IMR-90 (cell line): ENCODE measurements at regions not wholly inside any gene's neighbourhood (a gene's known extent, or its start where the extent isn't known, plus 50 kb on each side); places are given as distances from the start of the nearest gene placed in this dataset.

Experiments used
- ATAC-seq: fragments of 200-7000 bp; cut with Tn5 transposase; 2 replicates; pipeline ENCODE4 v1.9.1; 2020; ENCODE audit warnings: low read depth, mild to moderate bottlenecking, moderate library complexity
- BruUV-seq: library from RNA; stranded (reverse); fragments of 400-500 nt; replicated peaks from 2 replicates; lab custom pipeline; 2021; lab: Mats Ljungman, UMichigan
- CTCF ChIA-PET: fragments of 300-600 bp; formaldehyde crosslinking; extraction: SDS; loops from one replicate; lab custom pipeline; 2021; ENCODE audit warnings: antibody characterized with exemption; lab: Yijun Ruan, JAX
- POLR2A ChIA-PET: fragments of 300-600 bp; sonication (Branson Sonifier 250); formaldehyde crosslinking; loops from one replicate; lab custom pipeline; 2022; ENCODE audit warnings: antibody characterized with exemption; ENCODE audit not compliant: unreplicated experiment; lab: Charles Lee
- DNase-seq: peaks from one replicate; pipeline ENCODE4 v3.0.0; 2013
- H2AFZ ChIP-seq: replicated peaks from 2 replicates; pipeline ENCODE3; 2013; ENCODE audit warnings: low read length, mild to moderate bottlenecking; ENCODE audit not compliant: poor library complexity
- H2AK5ac ChIP-seq: 2 replicates; pipeline ENCODE4 v1.6.1; 2013; ENCODE audit warnings: low read depth, low read length, inconsistent platforms
- H2AK9ac ChIP-seq: replicated peaks from 2 replicates; pipeline ENCODE3; 2013; ENCODE audit warnings: mild to moderate bottlenecking, low read depth, low read length, moderate library complexity; ENCODE audit not compliant: poor library complexity
- H2BK120ac ChIP-seq: 2 replicates; pipeline ENCODE4 v1.6.1; 2013; ENCODE audit warnings: low read depth, low read length, inconsistent platforms
- H2BK15ac ChIP-seq: 3 replicates; pipeline ENCODE4 v1.6.1; 2013; ENCODE audit warnings: low read depth, low read length, inconsistent platforms
- H2BK20ac ChIP-seq: 2 replicates; pipeline ENCODE4 v1.6.1; 2013; ENCODE audit warnings: low read depth, mild to moderate bottlenecking, inconsistent platforms, low read length, moderate library complexity
- H2BK5ac ChIP-seq: 2 replicates; pipeline ENCODE4 v1.6.1; 2013; ENCODE audit warnings: mild to moderate bottlenecking, low read depth, low read length, inconsistent platforms; ENCODE audit not compliant: poor library complexity, severe bottlenecking
- H3K14ac ChIP-seq: replicated peaks from 2 replicates; pipeline ENCODE4 v1.6.1; 2013; ENCODE audit warnings: low read depth, low read length, inconsistent platforms
- H3K18ac ChIP-seq: 2 replicates; pipeline ENCODE4 v1.6.1; 2013; ENCODE audit warnings: low read depth, low read length, control low read depth
- H3K23ac ChIP-seq: 2 replicates; pipeline ENCODE4 v1.6.1; 2013; ENCODE audit warnings: low read depth, low read length, inconsistent platforms
- H3K27ac ChIP-seq: 2 replicates; pipeline ENCODE4 v1.5.1; 2013; ENCODE audit warnings: mild to moderate bottlenecking, control low read depth, low read length; ENCODE audit not compliant: insufficient read depth
- H3K27me3 ChIP-seq: 2 replicates; pipeline ENCODE4 v1.6.1; 2013; ENCODE audit warnings: low read length; ENCODE audit not compliant: control insufficient read depth, insufficient read depth
- H3K36me3 ChIP-seq: 2 replicates; pipeline ENCODE4 v1.6.1; 2013; ENCODE audit warnings: low read length, mixed read lengths; ENCODE audit not compliant: control insufficient read depth, insufficient read depth
- H3K4ac ChIP-seq: 2 replicates; pipeline ENCODE4 v1.6.1; 2013; ENCODE audit warnings: low read depth, low read length, inconsistent platforms
- H3K4me1 ChIP-seq: 2 replicates; pipeline ENCODE4 v1.6.1; 2013; ENCODE audit warnings: low read length, mixed read lengths; ENCODE audit not compliant: control insufficient read depth, insufficient read depth
- H3K4me2 ChIP-seq: 2 replicates; pipeline ENCODE4 v1.6.1; 2013; ENCODE audit warnings: low read depth, mild to moderate bottlenecking, control low read depth, low read length, moderate library complexity
- H3K4me3 ChIP-seq: 2 replicates; pipeline ENCODE4 v1.5.1; 2013; ENCODE audit warnings: low read depth, mild to moderate bottlenecking, control low read depth, low read length, moderate library complexity; ENCODE audit not compliant: insufficient read depth
- H3K56ac ChIP-seq: 2 replicates; pipeline ENCODE4 v1.6.1; 2013; ENCODE audit warnings: low read length, inconsistent platforms; ENCODE audit not compliant: insufficient read depth; ENCODE audit errors: extremely low read depth
- H3K79me1 ChIP-seq, 2 experiments: 2 replicates each; pipeline ENCODE4 v1.6.1; 2013; ENCODE audit warnings: low read length in 2 of 2, inconsistent platforms in 1 of 2, low read depth in 1 of 2
- H3K9ac ChIP-seq: 2 replicates; pipeline ENCODE4 v1.6.1; 2013; ENCODE audit warnings: low read depth, low read length, control low read depth
- H3K9me1 ChIP-seq: 2 replicates; pipeline ENCODE4 v1.6.1; 2013; ENCODE audit warnings: low read length, inconsistent platforms; ENCODE audit not compliant: insufficient read depth
- H3K9me3 ChIP-seq: 2 replicates; pipeline ENCODE4 v1.6.1; 2013; ENCODE audit warnings: low read length; ENCODE audit not compliant: control insufficient read depth, insufficient read depth
- H4K20me1 ChIP-seq: 2 replicates; pipeline ENCODE4 v1.6.1; 2013; ENCODE audit warnings: low read length, inconsistent platforms; ENCODE audit not compliant: insufficient read depth
- H4K5ac ChIP-seq: 2 replicates; pipeline ENCODE4 v1.6.1; 2013; ENCODE audit warnings: mild to moderate bottlenecking, low read depth, low read length, control low read depth
- H4K8ac ChIP-seq, 2 experiments: 2 replicates each; pipeline ENCODE4 v1.6.1; 2013; ENCODE audit warnings: low read depth in 2 of 2, low read length in 2 of 2, control low read depth in 1 of 2, inconsistent platforms in 1 of 2
- H4K91ac ChIP-seq: 2 replicates; pipeline ENCODE4 v1.6.1; 2013; ENCODE audit warnings: low read depth, low read length, inconsistent platforms; ENCODE audit not compliant: insufficient read depth
- CEBPB ChIP-seq: IDR thresholded peaks from 2 replicates; pipeline ENCODE4 v1.6.1; 2012; ENCODE audit warnings: low read depth, low read length, improper control_type of control experiment
- CHD1 ChIP-seq: IDR thresholded peaks from 2 replicates; pipeline ENCODE4 v1.6.1; 2012; ENCODE audit warnings: low read depth, low read length, improper control_type of control experiment
- ELK1 ChIP-seq: fragments of 150-350 bp; IDR thresholded peaks from 2 replicates; pipeline ENCODE4 v1.6.1; 2016; ENCODE audit warnings: low read depth, mild to moderate bottlenecking, low read length, moderate library complexity, borderline replicate concordance
- MAFK ChIP-seq: IDR thresholded peaks from 2 replicates; pipeline ENCODE4 v1.6.1; 2012; ENCODE audit warnings: low read depth, low read length, improper control_type of control experiment
- MAZ ChIP-seq: IDR thresholded peaks from 2 replicates; pipeline ENCODE4 v1.6.1; 2012; ENCODE audit warnings: low read depth, mild to moderate bottlenecking, low read length, improper control_type of control experiment, moderate library complexity, borderline replicate concordance
- NFE2L2 ChIP-seq: fragments of 150-350 bp; IDR thresholded peaks from 2 replicates; pipeline ENCODE4 v1.6.1; 2016; ENCODE audit warnings: low read depth, mild to moderate bottlenecking, low read length
- RAD21 ChIP-seq: IDR thresholded peaks from 2 replicates; pipeline ENCODE4 v1.6.1; 2012; ENCODE audit warnings: low read length, improper control_type of control experiment
- RCOR1 ChIP-seq: IDR thresholded peaks from 2 replicates; pipeline ENCODE4 v1.6.1; 2012; ENCODE audit warnings: mild to moderate bottlenecking, low read length, improper control_type of control experiment; ENCODE audit not compliant: insufficient replicate concordance
- WGBS, 2 experiments: methylation state at CpG; one replicate each; pipeline versions ENCODE4 v1.1.5 to v1.1.7; 2013; ENCODE audit warnings: missing lambda C conversion rate in 2 of 2; ENCODE audit not compliant: insufficient read length in 1 of 2; ENCODE audit errors: extremely low coverage in 2 of 2; 5-methylcytosine and 5-hydroxymethylcytosine counted together
- dilution Hi-C: fragments of 300-500 bp; cut with HindIII; formaldehyde crosslinking; loops from one replicate; pipeline ENCODE4 v1.14.3; 2018; ENCODE audit warnings: low sequenced_read_pairs; ENCODE audit not compliant: unreplicated experiment
- in situ Hi-C: fragments of 300-500 bp; cut with MboI; formaldehyde crosslinking; loops from 3 replicates; pipeline ENCODE4 v1.14.3; 2019; ENCODE audit warnings: low sequenced_read_pairs, inconsistent platforms, mixed read lengths
- intact Hi-C: fragments of 100-400 bp; cut with micrococcal nuclease; formaldehyde crosslinking; loops from 2 replicates; pipeline ENCODE4 v1.10.0; 2022
- TF ChIP-seq, protein P1 (sequence below): fragments of 150-350 bp; IDR thresholded peaks from 2 replicates; pipeline ENCODE4 v1.6.1; 2017; ENCODE audit warnings: mild to moderate bottlenecking, antibody characterized with exemption, low read length, low read depth

- Histone ChIP-seq H2AFZ (no peak overlapping the region), H2BK20ac (peak overlapping the region; percentile 92), H3K4me1 (peaks cover 28% of the 10 kb centered on the region), H2BK120ac (peak overlapping the region; percentile 100), H3K27ac (peak overlapping the region; percentile 94), H3K9ac (no peak overlapping the region), H3K36me3 (no peaks in the 10 kb centered on the region), H2AK9ac (no peak overlapping the region), H4K8ac (peak overlapping the region; percentile 67 to 93; a peak in 2 of 4 replicates), H4K20me1 (no peaks in the 10 kb centered on the region), H4K91ac (peak overlapping the region; percentile 65), H3K27me3 (no peaks in the 10 kb centered on the region), H2BK15ac (peak overlapping the region; percentile 98; the same call in 2 of the 3 replicates), H4K5ac (peak overlapping the region; percentile 43; the same call in 1 of the 2 replicates), H3K4me3 (no peak overlapping the region), H3K56ac (peak overlapping the region; percentile 11; the same call in 1 of the 2 replicates), H3K18ac (peak overlapping the region; percentile 55), H3K14ac (peak overlapping the region; percentile 64), H3K4ac (peak overlapping the region; percentile 94), H3K23ac (peak overlapping the region; percentile 67), H3K4me2 (no peak overlapping the region), H3K9me1 (peaks cover 48% of the 10 kb centered on the region), H3K79me1 (peaks cover 31 to 67% of the 10 kb centered on the region in 2 experiments), H3K9me3 (peaks cover 2% of the 10 kb centered on the region), H2BK5ac (peak overlapping the region; percentile 95), H2AK5ac (peak overlapping the region; percentile 97)
- dilution Hi-C loops (no loop called here), intact Hi-C loops (no loop called here), in situ Hi-C loops (loop anchor here (5.0 to 10.0 kb wide), 3 partner anchors 88 to 316 kb away; no protein-coding TSS in a partner anchor)
- 89% methylated on average over 1 of the region's 1 CpG; no CpG with 5 or more reads in 1 of the 2 experiments for WGBS, 2 experiments
- no TSS peak for BruUV-seq
- ChIA-PET POLR2A (no interaction called here), CTCF (no interaction called here)
- TF ChIP-seq, protein P1, sequence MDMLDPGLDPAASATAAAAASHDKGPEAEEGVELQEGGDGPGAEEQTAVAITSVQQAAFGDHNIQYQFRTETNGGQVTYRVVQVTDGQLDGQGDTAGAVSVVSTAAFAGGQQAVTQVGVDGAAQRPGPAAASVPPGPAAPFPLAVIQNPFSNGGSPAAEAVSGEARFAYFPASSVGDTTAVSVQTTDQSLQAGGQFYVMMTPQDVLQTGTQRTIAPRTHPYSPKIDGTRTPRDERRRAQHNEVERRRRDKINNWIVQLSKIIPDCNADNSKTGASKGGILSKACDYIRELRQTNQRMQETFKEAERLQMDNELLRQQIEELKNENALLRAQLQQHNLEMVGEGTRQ: no peak
- TF ChIP-seq RCOR1 (no peak), NFE2L2 (no peak), CHD1 (no peak), MAZ (no peak), RAD21 (no peak), CEBPB (no peak), MAFK (no peak), ELK1 (no peak)
- DNase-seq (no peak), ATAC-seq (no peak)
Observed at GRCh38 chr16:86390335-86390734, 120.0 kb upstream of the FOXF1 start.
